ENCODE measurements at regions not wholly inside any gene's neighbourhood (a gene's known extent, or its start where the extent isn't known, plus 50 kb on each side); places are given as distances from the start of the nearest gene placed in this dataset.

GRCh38 chr4:163592212-163592611, 97.7 kb downstream of the TMA16 start:
- H3K4me3 ChIP-seq (replicated peaks in 1 of 3; ENCODE audit: low read depth in 2 of 3, low read length in 3 of 3), result peak overlapping the region; percentile 3 to 58 (median 4)
- TF ChIP-seq CTCF (IDR thresholded peaks at IDR 0.05), result no peak
- peaks cover 86 to 99% of the 10 kb centered on the region in 2 donors for H3K4me1 ChIP-seq (ENCODE audit: control insufficient read depth in 1 of 2, insufficient read depth in 2 of 2, low read length in 2 of 2)
- WGBS (ENCODE audit: insufficient coverage), result no CpG with 5 or more reads among the region's 2 CpGs
- Mint-ChIP-seq H3K4me3 (peak overlapping the region in 1 of 2 donors; percentile 69), H3K4me1 (peaks cover 71% of the 10 kb centered on the region), H3K9me3 (peaks cover 2 to 5% (median 5%) of the 10 kb centered on the region in 7 donors), H3K36me3 (peaks cover 24 to 48% of the 10 kb centered on the region in 2 donors), H3K27ac (peak overlapping the region; percentile 81 to 97 (median 88)), H3K27me3 (ENCODE audit: low read depth in 3 of 3) (peaks cover 0 to 1% (median 0%) of the 10 kb centered on the region in 3 donors)
- H3K27ac ChIP-seq (ENCODE audit: low read depth in 1 of 2, low read length in 2 of 2), result peak overlapping the region in 1 of 2 donors; percentile 77
- intact Hi-C loops (cut with micrococcal nuclease), result loop anchor here in 1 of 2 donors (5.0 kb wide), 1 partner anchor 35 kb away; no protein-coding TSS in a partner anchor
- H3K27me3 ChIP-seq (ENCODE audit: control insufficient read depth in 2 of 2, insufficient read depth in 2 of 2, low read length in 2 of 2), result no peaks in the 10 kb centered on the region
- no peak overlapping the region for H2AFZ ChIP-seq (ENCODE audit: insufficient read depth, low read depth, low read length, poor library complexity, severe bottlenecking)
- peak in 2 of 3 donors; percentile 33 to 50 for DNase-seq
- peaks cover 92% of the 10 kb centered on the region for H4K20me1 ChIP-seq (ENCODE audit: insufficient read depth, low read length)
- H3K9ac ChIP-seq (ENCODE audit: insufficient read depth, low read length, poor library complexity, severe bottlenecking), result no peak overlapping the region
- peaks cover 0 to 3% of the 10 kb centered on the region in 2 donors for H3K9me3 ChIP-seq (replicated peaks in 1 of 2; ENCODE audit: control insufficient read depth in 1 of 2, insufficient read depth in 1 of 2, low read length in 2 of 2)
- peaks cover 3 to 14% of the 10 kb centered on the region in 2 donors for H3K36me3 ChIP-seq (replicated peaks in 1 of 2; ENCODE audit: control insufficient read depth in 1 of 2, insufficient read depth in 2 of 2, low read length in 2 of 2)
- H3K4me2 ChIP-seq (replicated peaks; ENCODE audit: extremely low read depth, low read length, poor library complexity, severe bottlenecking), result peak overlapping the region; percentile 59
- peaks cover 98% of the 10 kb centered on the region for H3K79me2 ChIP-seq (ENCODE audit: insufficient read depth, low read length)

DNA sequence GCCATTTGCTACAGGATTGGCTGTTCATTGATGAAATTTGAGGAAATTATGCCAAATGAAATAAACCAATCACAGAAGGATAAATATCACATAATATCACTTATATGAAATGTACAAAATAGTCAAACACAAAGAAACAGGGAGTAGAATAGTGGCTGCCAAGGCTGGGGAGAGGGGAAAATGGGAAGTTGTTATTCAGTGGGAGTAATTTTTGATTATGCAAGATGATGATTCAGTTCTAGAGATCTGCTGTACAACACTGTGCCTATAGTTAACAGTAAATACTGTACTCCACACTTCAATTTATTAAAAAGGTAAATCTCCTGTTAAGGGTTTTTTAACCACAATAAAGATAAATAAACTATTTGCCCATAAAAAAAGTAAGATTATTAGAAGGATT, 101.1 kb downstream of the TMA16 start:
- peaks cover 85 to 94% of the 10 kb centered on the region in 2 donors for H3K4me1 ChIP-seq (ENCODE audit: control insufficient read depth in 1 of 2, insufficient read depth in 2 of 2, low read length in 2 of 2)
- peaks cover 14 to 28% of the 10 kb centered on the region in 2 donors for H3K36me3 ChIP-seq (replicated peaks in 1 of 2; ENCODE audit: control insufficient read depth in 1 of 2, insufficient read depth in 2 of 2, low read length in 2 of 2)
- peak overlapping the region in 1 of 3 experiments; percentile 57 for H3K4me3 ChIP-seq (replicated peaks in 1 of 3; ENCODE audit: low read depth in 2 of 3, low read length in 3 of 3)
- no peaks in the 10 kb centered on the region for H3K27me3 ChIP-seq (ENCODE audit: control insufficient read depth in 2 of 2, insufficient read depth in 2 of 2, low read length in 2 of 2)
- Mint-ChIP-seq H3K36me3 (peaks cover 21 to 43% of the 10 kb centered on the region in 2 donors), H3K9me3 (no peaks in the 10 kb centered on the region), H3K27ac (peak overlapping the region; percentile 55 to 96 (median 90)), H3K27me3 (ENCODE audit: low read depth in 3 of 3) (peaks cover 0 to 1% (median 0%) of the 10 kb centered on the region in 3 donors), H3K4me3 (peak overlapping the region in 1 of 2 donors; percentile 68), H3K4me1 (peaks cover 70% of the 10 kb centered on the region)
- H3K9ac ChIP-seq (ENCODE audit: insufficient read depth, low read length, poor library complexity, severe bottlenecking), result no peak overlapping the region
- H3K4me2 ChIP-seq (replicated peaks; ENCODE audit: extremely low read depth, low read length, poor library complexity, severe bottlenecking), result peak overlapping the region; percentile 66
- H3K27ac ChIP-seq (ENCODE audit: low read depth in 1 of 2, low read length in 2 of 2), result peak overlapping the region; percentile 37 to 70
- peak in 2 of 3 donors; percentile 80 to 89 for DNase-seq
- H4K20me1 ChIP-seq (ENCODE audit: insufficient read depth, low read length), result peaks cover 90% of the 10 kb centered on the region
- peaks cover 98% of the 10 kb centered on the region for H3K79me2 ChIP-seq (ENCODE audit: insufficient read depth, low read length)
- intact Hi-C loops (cut with micrococcal nuclease), result no loop called here
- H3K9me3 ChIP-seq (replicated peaks in 1 of 2; ENCODE audit: control insufficient read depth in 1 of 2, insufficient read depth in 1 of 2, low read length in 2 of 2), result no peaks in the 10 kb centered on the region
- H2AFZ ChIP-seq (ENCODE audit: insufficient read depth, low read depth, low read length, poor library complexity, severe bottlenecking), result no peak overlapping the region
- TF ChIP-seq CTCF (IDR thresholded peaks at IDR 0.05), result no peak

Measured in CD14-positive monocyte (primary cell).